ENCODE measurements at regions not wholly inside any gene's neighbourhood (a gene's known extent, or its start where the extent isn't known, plus 50 kb on each side); places are given as distances from the start of the nearest gene placed in this dataset.

- ChIA-PET POLR2A (no interaction called here), CTCF (no interaction called here)
- Histone ChIP-seq H3K27me3 (ENCODE audit: control insufficient read depth, insufficient read depth, low read length) (no peaks in the 10 kb centered on the region), H3K36me3 (ENCODE audit: control insufficient read depth, insufficient read depth, low read length) (no peaks in the 10 kb centered on the region), H3K4me3 (ENCODE audit: low read depth, low read length) (no peak overlapping the region)
- TF ChIP-seq CTCF (IDR thresholded peaks at IDR 0.05; ENCODE audit: insufficient read depth, low read depth, low read length), result no peak
- no peak for DNase-seq (ENCODE audit: low read depth)
These were observed 337.3 kb upstream of the NT5E start for GRCh38 chr6:85112540-85112939.

GRCh38 chr6:85111481-85112011 is 338.3 kb upstream of the NT5E start:
- POLR2A ChIA-PET, result no interaction called here
- Histone ChIP-seq H3K27me3 (ENCODE audit: control insufficient read depth, insufficient read depth, low read length) (no peaks in the 10 kb centered on the region), H3K4me3 (ENCODE audit: low read depth, low read length) (no peak overlapping the region), H3K36me3 (ENCODE audit: control insufficient read depth, insufficient read depth, low read length) (no peaks in the 10 kb centered on the region)
- no peak for DNase-seq (ENCODE audit: low read depth)
- CTCF ChIA-PET, result no interaction called here
- TF ChIP-seq CTCF (IDR thresholded peaks at IDR 0.05; ENCODE audit: insufficient read depth, low read depth, low read length), result no peak

- Histone ChIP-seq H3K4me3 (ENCODE audit: low read depth, low read length) (no peak overlapping the region), H3K27me3 (ENCODE audit: control insufficient read depth, insufficient read depth, low read length) (no peaks in the 10 kb centered on the region), H3K36me3 (ENCODE audit: control insufficient read depth, insufficient read depth, low read length) (no peaks in the 10 kb centered on the region)
- ChIA-PET POLR2A (no interaction called here), CTCF (no interaction called here)
- no peak for DNase-seq (ENCODE audit: low read depth)
- no peak for TF ChIP-seq CTCF (IDR thresholded peaks at IDR 0.05; ENCODE audit: insufficient read depth, low read depth, low read length)
These were observed 338.9 kb upstream of the NT5E start for GRCh38 chr6:85110943-85111342.

- POLR2A ChIA-PET, result no interaction called here
- TF ChIP-seq CTCF (IDR thresholded peaks at IDR 0.05; ENCODE audit: insufficient read depth, low read depth, low read length), result no peak
- Histone ChIP-seq H3K4me3 (ENCODE audit: low read depth, low read length) (no peak overlapping the region), H3K27me3 (ENCODE audit: control insufficient read depth, insufficient read depth, low read length) (no peaks in the 10 kb centered on the region), H3K36me3 (ENCODE audit: control insufficient read depth, insufficient read depth, low read length) (no peaks in the 10 kb centered on the region)
- no peak for DNase-seq (ENCODE audit: low read depth)
- CTCF ChIA-PET, result no interaction called here
These were observed 342.2 kb upstream of the NT5E start for GRCh38 chr6:85107701-85108100.

GRCh38 chr6:85096976-85097375 is 332.6 kb upstream of the TBX18 start:
- TF ChIP-seq CTCF (IDR thresholded peaks at IDR 0.05; ENCODE audit: insufficient read depth, low read depth, low read length), result no peak
- Histone ChIP-seq H3K27me3 (ENCODE audit: control insufficient read depth, insufficient read depth, low read length) (no peaks in the 10 kb centered on the region), H3K4me3 (ENCODE audit: low read depth, low read length) (no peak overlapping the region), H3K36me3 (ENCODE audit: control insufficient read depth, insufficient read depth, low read length) (no peaks in the 10 kb centered on the region)
- CTCF ChIA-PET, result no interaction called here
- POLR2A ChIA-PET, result no interaction called here
- DNase-seq (ENCODE audit: low read depth), result no peak

Measured in BJ (cell line).